Nephron progenitor cell (in vitro differentiated cells): ENCODE measurements at regions not wholly inside any gene's neighbourhood (a gene's known extent, or its start where the extent isn't known, plus 50 kb on each side); places are given as distances from the start of the nearest gene placed in this dataset.

Experiments
- DNase-seq: peaks from one replicate; pipeline ENCODE4 v3.0.0; 2021
- H3K27ac Mint-ChIP-seq: 2 replicates; pipeline ENCODE4 v1.8.0; 2021; ENCODE audit warnings: mild to moderate bottlenecking, moderate library complexity, mixed read lengths
- H3K27me3 Mint-ChIP-seq: 2 replicates; pipeline ENCODE4 v1.8.0; 2021; ENCODE audit warnings: mild to moderate bottlenecking, low read depth, mixed read lengths; ENCODE audit not compliant: poor library complexity
- H3K36me3 Mint-ChIP-seq: 2 replicates; pipeline ENCODE4 v1.8.0; 2021; ENCODE audit warnings: low read depth, mixed read lengths
- H3K4me1 Mint-ChIP-seq: 2 replicates; pipeline ENCODE4 v1.8.0; 2021; ENCODE audit warnings: mixed read lengths
- H3K4me3 Mint-ChIP-seq: 2 replicates; pipeline ENCODE4 v1.8.0; 2021; ENCODE audit warnings: mild to moderate bottlenecking, moderate library complexity, mixed read lengths
- H3K9me3 Mint-ChIP-seq: 2 replicates; pipeline ENCODE4 v1.8.0; 2021; ENCODE audit warnings: mild to moderate bottlenecking, moderate library complexity, mixed read lengths
- TF ChIP-seq, protein P1 (sequence below): fragments of 200-600 bp; sonication (generic); IDR thresholded peaks from 2 replicates; pipeline ENCODE4 v1.5.0; 2021; ENCODE audit warnings: antibody characterized with exemption

DNA sequence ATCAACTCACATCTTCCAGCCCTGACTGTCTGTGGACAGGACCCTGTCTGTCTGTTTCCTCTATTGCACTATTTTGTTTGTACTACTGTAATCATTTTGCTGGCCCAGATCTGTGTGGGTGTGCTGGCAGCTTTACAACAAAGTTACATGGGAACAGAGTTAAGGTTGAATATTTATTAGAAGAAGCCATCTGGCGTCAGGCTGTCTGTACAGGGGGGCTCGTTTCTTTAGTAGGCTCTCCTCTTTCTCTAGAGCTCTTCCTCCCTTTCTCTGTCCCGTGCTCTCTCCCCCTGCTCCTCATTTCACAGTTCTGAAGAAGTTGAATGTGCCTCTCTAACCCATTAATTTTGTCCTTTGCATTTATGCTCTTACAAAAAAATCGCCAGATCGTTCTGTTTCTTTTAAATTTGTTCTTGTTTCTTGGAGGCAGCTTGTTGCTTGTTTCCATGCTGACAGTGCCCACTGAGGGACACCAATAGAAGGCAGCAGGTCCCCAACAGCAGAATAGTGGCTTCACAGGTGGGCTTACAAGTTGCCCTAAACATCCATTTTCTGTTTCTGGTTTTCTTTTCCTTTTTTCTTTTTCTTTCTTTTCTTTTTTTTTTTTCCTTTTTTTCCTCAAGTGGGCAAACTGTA is 315.2 kb upstream of the ZEB2 start:
- Mint-ChIP-seq H3K27ac (no peak overlapping the region), H3K4me3 (no peak overlapping the region), H3K27me3 (peaks cover 7% of the 10 kb centered on the region), H3K9me3 (no peaks in the 10 kb centered on the region), H3K4me1 (no peaks in the 10 kb centered on the region), H3K36me3 (no peaks in the 10 kb centered on the region)
- TF ChIP-seq, protein P1, sequence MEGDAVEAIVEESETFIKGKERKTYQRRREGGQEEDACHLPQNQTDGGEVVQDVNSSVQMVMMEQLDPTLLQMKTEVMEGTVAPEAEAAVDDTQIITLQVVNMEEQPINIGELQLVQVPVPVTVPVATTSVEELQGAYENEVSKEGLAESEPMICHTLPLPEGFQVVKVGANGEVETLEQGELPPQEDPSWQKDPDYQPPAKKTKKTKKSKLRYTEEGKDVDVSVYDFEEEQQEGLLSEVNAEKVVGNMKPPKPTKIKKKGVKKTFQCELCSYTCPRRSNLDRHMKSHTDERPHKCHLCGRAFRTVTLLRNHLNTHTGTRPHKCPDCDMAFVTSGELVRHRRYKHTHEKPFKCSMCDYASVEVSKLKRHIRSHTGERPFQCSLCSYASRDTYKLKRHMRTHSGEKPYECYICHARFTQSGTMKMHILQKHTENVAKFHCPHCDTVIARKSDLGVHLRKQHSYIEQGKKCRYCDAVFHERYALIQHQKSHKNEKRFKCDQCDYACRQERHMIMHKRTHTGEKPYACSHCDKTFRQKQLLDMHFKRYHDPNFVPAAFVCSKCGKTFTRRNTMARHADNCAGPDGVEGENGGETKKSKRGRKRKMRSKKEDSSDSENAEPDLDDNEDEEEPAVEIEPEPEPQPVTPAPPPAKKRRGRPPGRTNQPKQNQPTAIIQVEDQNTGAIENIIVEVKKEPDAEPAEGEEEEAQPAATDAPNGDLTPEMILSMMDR: no peak
- no peak for DNase-seq

DNA sequence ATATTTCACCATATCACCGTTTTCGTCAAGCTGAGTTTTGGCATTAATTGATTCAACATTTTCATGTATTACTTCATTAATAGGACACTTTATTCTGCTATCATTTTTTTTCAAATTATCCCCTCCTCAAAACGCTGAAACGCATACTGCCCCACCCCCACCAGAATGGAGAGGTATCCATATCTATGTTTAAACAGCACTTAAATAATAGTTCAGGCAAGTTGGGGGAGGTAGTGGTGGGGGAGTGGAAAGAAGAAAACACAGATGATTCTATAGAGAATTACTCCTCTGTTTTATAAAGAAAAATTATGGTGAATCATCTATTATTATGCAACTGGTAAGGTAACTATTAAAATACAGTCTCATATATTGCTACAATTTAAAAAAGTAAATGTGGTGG is 314.4 kb upstream of the ZEB2 start:
- TF ChIP-seq, protein P1: no peak
- H3K27ac Mint-ChIP-seq: no peak overlapping the region
- peaks cover 7% of the 10 kb centered on the region for H3K27me3 Mint-ChIP-seq
- no peak for DNase-seq
- no peaks in the 10 kb centered on the region for H3K9me3 Mint-ChIP-seq
- no peaks in the 10 kb centered on the region for H3K4me1 Mint-ChIP-seq
- no peak overlapping the region for H3K4me3 Mint-ChIP-seq
- no peaks in the 10 kb centered on the region for H3K36me3 Mint-ChIP-seq

DNA sequence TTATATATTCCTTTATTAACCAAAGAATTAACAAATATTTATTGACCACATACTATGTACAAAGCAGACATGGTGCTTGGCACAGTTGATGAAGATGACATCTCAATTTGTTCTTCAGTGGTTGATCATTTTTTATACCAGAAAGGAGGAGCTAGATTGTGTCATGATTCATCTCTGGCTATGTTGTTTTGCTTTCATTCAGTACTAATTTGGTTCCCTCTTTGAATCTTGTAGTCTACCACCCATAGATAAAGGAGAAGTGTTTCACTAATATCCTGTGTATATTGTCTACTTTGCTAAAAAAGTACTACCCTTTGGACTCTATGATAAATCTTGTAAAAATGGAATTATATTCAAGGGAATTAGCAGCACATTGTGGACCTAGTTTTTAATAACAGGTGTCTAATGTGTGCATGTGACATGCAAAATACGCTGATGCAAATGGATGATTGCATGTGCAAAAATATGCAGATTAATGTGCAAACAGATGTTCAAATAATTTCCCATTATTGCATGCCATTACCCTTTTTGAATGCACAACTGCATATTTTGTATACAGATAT is 313.2 kb upstream of the ZEB2 start:
- peaks cover 7% of the 10 kb centered on the region for H3K27me3 Mint-ChIP-seq
- no peaks in the 10 kb centered on the region for H3K4me1 Mint-ChIP-seq
- no peaks in the 10 kb centered on the region for H3K9me3 Mint-ChIP-seq
- no peak for DNase-seq
- H3K4me3 Mint-ChIP-seq: no peak overlapping the region
- TF ChIP-seq, protein P1: no peak
- no peak overlapping the region for H3K27ac Mint-ChIP-seq
- H3K36me3 Mint-ChIP-seq: no peaks in the 10 kb centered on the region

DNA sequence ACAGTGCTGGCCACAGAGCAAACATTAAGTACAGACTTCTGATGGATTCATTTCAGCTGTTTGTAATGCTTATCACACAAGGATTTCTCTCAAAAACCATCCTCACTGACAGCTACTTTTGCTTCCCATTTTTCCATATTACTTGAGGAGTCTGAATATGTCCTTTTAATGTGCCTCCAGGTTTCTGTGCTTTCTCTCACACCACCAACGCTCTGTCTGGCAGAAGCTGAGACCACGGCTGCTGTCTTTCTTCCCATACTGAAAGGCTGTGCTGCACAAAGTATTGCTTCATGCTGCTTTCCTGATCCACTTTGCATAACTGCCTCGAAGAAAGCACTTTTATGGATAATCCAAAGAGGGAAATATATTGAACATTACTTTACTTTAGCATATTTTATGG is 312.1 kb upstream of the ZEB2 start:
- peaks cover 7% of the 10 kb centered on the region for H3K27me3 Mint-ChIP-seq
- H3K4me3 Mint-ChIP-seq: no peak overlapping the region
- no peak overlapping the region for H3K27ac Mint-ChIP-seq
- no peaks in the 10 kb centered on the region for H3K36me3 Mint-ChIP-seq
- TF ChIP-seq, protein P1: no peak
- no peak for DNase-seq
- H3K9me3 Mint-ChIP-seq: no peaks in the 10 kb centered on the region
- no peaks in the 10 kb centered on the region for H3K4me1 Mint-ChIP-seq

DNA sequence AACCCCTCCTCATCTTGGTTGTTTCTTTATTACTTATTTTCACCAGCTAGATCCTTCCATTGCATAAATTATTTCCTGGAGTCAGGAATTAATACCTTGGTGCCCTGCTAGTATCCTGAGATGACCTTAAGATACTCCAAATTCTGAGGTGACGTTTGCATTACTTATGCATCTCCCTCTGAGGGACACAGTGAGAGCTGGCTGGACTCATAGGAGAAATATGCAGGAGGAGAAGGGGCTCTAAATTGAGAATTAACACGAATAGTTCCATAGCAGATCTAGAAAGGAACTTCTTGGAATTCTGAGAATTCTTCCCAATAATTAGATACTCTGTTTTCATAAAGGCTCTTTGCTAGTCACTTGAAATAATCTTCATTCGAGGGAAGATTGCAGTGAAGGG is 310.6 kb upstream of the ZEB2 start:
- Mint-ChIP-seq H3K27me3 (peaks cover 4% of the 10 kb centered on the region), H3K4me3 (no peak overlapping the region), H3K9me3 (no peaks in the 10 kb centered on the region), H3K27ac (no peak overlapping the region), H3K36me3 (no peaks in the 10 kb centered on the region), H3K4me1 (no peaks in the 10 kb centered on the region)
- DNase-seq: no peak
- TF ChIP-seq, protein P1: no peak

DNA sequence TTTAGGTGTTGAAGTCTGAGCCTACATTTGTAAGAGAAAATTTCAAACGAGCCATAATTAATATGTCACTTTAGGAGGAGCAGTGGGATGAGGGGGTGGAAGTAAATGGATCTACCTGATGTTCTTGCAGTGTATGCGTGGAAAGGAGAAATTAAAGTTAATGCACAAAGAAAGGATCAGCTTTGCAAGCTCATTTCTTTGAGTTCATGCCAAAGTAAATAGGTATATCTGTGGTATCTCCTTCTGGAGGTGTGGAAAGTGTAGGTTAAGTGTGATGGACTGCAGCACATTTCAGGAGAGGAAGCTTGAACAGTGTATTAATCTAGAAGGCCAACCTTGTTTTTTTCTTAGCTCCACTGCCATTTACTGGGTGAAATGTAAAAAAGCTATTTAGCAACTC is 307.5 kb upstream of the ZEB2 start:
- DNase-seq: no peak
- Mint-ChIP-seq H3K4me1 (no peaks in the 10 kb centered on the region), H3K27me3 (peaks cover 4% of the 10 kb centered on the region), H3K4me3 (no peak overlapping the region), H3K36me3 (no peaks in the 10 kb centered on the region), H3K9me3 (no peaks in the 10 kb centered on the region), H3K27ac (no peak overlapping the region)
- TF ChIP-seq, protein P1: no peak
